ENCODE measurements at regions not wholly inside any gene's neighbourhood (a gene's known extent, or its start where the extent isn't known, plus 50 kb on each side); places are given as distances from the start of the nearest gene placed in this dataset.

- TF ChIP-seq HOMEZ (CRISPR knock-in tag; IDR thresholded peaks at IDR 0.05) = no peak
- no peak for TF ChIP-seq ZNF12 (CRISPR knock-in tag; IDR thresholded peaks at IDR 0.05)
These were observed 162.7 kb downstream of the POSTN start for GRCh38 chr13:37435881-37436280.
